Gastroesophageal sphincter (tissue), 3 donors: ENCODE measurements at regions not wholly inside any gene's neighbourhood (a gene's known extent, or its start where the extent isn't known, plus 50 kb on each side); places are given as distances from the start of the nearest gene placed in this dataset.

ENCODE experiments used
- CTCF ChIP-seq, 4 experiments: fragments of 200-600 bp in 2 of 4; fragments of 450-650 bp in 2 of 4; sonication (generic) in 1 of 4; IDR thresholded peaks; one replicate each; pipeline ENCODE4 v1.5.1; 2017 to 2019; ENCODE audit warnings: antibody characterized with exemption in 4 of 4, mild to moderate bottlenecking in 2 of 4, moderate library complexity in 2 of 4
- EP300 ChIP-seq: sonication (generic); formaldehyde crosslinking; IDR thresholded peaks from one replicate; pipeline ENCODE4 v1.6.1; 2017; ENCODE audit warnings: antibody characterized with exemption, mild to moderate bottlenecking
- POLR2A ChIP-seq, 2 donors: fragments of 450-650 bp; IDR thresholded peaks; one replicate each; pipeline ENCODE4 v1.6.1; 2017; ENCODE audit warnings: antibody characterized with exemption in 2 of 2, mild to moderate bottlenecking in 2 of 2, moderate library complexity in 1 of 2
- POLR2AphosphoS5 ChIP-seq: sonication (generic); formaldehyde crosslinking; IDR thresholded peaks from one replicate; pipeline ENCODE4 v1.6.1; 2017; ENCODE audit warnings: antibody characterized with exemption

- TF ChIP-seq CTCF (IDR thresholded peaks at IDR 0.05) (no peak), POLR2A (IDR thresholded peaks at IDR 0.05) (no peak), POLR2AphosphoS5 (no peak), EP300 (no peak)
Observed at GRCh38 chr13:99071211-99071610, 93.3 kb upstream of the DOCK9 start.
